IPS DF 19.7 (cell line): ENCODE measurements at regions not wholly inside any gene's neighbourhood (a gene's known extent, or its start where the extent isn't known, plus 50 kb on each side); places are given as distances from the start of the nearest gene placed in this dataset.
"Not testable (repeated sequence)": the region's sequence is repeated elsewhere in the genome, so short reads cannot be mapped to it uniquely, and the experiment has no call there.

ENCODE experiments used
- DNase-seq: peaks from one replicate; pipeline ENCODE4 v3.0.0-alpha.2; 2013; ENCODE audit warnings: low read depth, low spot score

DNA sequence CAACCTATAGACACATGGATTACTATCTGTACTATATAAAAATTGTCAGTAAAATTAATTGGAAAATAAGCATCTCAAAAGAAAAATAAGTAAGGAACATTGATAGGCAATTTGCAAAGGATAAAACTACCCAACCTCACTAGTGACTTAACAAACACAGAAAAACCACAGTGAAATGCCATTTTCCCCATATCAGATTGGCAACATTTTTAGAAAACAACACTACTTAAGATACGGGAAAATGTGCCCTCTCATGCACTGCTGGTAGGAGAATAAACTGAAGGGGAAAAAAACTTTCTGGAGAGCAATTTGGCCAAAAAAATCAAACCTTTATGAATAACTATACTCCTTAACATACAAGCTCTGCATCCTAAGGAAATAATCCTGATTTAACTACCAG, 254.0 kb downstream of the DEPDC1B start:
- no peak for DNase-seq

DNA sequence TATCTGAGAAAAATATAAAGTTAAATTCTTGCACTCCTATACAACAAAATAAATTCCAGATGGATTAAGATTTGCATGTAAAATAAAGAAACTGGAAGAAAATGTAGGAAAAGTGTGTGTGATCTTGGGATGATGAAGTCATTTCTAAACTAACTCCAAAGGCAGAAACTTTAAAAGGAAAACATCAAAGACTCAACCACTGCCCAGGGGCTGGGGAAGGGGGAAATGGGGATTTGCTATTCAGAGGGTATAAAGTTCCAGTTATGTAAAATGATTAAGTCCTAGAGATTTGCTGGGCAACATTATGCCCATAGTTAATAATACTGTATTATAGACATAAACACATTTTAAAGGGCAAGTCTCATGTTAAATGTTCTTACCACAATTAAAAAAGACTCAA, 254.5 kb downstream of the DEPDC1B start:
- no peak for DNase-seq

DNA sequence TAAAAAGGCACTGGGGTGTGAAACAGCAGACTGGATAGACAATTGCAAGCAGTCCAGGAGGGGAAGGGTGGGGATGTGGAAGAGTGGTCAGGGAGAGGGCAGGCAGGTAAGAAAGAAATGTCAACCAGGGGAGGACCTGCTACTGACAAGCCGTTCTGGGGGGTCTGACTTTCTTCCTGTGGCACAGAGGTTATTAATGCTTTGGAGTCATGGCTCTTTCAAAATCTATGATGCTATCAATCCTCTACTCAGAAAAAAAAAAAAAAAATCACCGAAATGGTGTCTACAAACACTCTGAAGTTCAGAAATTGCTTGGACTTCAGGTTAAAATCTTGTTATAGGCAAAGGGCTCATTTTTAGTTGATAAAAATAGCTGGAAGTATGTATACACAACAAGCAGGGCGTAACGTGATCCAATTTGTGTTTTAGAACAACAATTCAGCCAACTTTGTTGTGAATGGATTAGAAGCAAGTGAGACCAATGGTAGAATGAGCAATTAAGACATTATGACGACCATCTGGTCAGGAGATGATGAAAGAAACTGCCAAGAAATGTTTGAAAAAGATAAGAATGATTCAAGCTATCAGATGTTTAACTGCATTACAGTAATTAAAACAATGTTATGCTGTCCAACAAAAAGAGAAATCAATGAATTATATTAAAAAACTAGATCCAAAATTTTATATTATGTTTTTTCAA, 255.2 kb downstream of the DEPDC1B start:
- no peak for DNase-seq

DNA sequence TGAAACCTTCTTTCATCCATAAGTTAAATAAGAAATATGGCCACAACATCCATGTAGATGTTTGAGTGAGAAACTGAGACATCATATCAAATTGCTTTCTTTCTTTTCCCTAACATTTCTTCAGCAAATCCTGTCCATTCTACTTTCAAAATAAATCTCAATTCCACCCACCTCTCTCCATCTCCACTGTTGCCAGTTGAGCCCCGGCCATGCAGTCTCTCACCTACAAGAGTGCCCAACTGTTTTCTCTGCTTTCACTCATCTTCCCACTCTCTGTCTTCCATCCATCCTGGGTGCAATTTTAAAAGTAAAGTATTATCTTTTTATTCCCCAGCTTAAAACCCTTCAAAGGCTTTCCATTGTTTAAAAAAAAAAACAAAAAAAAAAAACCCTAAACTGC, 260.4 kb downstream of the DEPDC1B start:
- DNase-seq = no peak

DNA sequence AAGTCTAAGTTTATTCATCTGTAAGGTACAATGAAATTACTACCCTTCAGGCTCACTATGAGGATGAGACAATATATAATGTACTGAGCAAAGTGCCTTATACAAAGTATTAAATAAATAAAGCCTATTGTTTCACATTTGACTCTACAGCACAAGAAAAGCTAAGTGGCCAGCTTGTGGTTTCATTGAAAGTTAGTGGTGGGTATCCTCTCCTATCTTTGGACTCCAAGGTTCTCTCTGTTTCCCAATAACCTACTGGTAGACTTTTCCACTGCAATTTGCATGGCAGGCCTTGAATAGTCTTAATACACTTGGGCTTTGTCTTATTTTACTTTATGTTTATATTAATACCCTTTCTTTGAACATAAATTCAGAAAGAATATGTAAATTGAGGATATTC, 262.7 kb downstream of the DEPDC1B start:
- no peak for DNase-seq

DNA sequence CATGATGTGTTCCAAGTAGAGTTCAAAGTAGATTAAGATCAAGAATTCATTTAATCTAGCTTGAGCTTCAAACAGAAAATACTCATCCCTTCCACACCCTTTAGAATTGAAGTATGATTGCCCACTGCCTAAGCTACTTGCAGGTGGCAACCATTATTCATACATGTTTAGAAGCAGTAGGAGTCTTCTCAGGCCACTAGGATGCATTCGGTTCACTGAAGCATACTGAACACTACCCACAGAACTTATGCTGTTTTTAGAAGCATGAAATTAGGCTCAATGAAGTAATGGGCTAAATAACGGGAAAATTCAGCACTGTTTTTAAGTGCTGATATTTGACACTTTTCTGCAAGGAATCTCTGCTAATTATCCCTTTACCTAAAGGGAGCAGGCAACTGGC, 263.4 kb downstream of the DEPDC1B start:
- no peak for DNase-seq

DNA sequence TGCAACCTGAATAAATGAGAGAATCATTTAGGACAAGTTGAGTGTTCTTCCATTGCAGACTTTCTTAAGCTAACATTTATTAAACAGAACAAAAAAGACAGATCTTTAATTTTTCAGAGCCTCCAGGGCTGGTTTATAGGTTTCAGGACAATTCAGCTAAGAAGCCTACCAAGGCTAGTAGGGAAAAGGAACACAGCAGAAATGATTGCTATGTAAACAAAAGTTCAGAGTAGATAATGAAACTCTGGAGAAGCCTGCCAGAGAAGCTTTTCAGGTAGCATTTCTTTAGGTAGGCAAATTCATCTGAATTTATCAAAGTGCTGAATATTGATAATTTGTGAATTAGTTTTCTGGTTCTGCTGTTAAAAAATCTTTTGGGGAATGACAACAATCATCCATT, 264.2 kb downstream of the DEPDC1B start:
- no peak for DNase-seq

DNA sequence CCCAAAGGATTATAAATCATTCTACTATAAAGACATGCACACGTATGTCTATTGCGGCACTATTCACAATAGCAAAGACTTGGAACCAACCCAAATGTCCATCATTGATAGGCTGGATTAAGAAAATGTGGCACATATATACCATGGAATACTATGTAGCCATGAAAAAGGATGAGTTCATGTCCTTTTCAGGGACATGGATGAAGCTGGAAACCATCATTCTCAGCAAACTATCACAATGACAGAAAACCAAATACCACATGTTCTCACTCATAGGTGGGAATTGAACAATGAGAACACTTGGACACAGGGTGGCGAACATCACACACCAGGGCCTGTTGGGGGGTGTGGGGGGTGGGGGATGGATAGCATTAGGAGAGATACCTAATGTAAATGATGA, 273.8 kb downstream of the DEPDC1B start:
- DNase-seq = not testable (repeated sequence)

DNA sequence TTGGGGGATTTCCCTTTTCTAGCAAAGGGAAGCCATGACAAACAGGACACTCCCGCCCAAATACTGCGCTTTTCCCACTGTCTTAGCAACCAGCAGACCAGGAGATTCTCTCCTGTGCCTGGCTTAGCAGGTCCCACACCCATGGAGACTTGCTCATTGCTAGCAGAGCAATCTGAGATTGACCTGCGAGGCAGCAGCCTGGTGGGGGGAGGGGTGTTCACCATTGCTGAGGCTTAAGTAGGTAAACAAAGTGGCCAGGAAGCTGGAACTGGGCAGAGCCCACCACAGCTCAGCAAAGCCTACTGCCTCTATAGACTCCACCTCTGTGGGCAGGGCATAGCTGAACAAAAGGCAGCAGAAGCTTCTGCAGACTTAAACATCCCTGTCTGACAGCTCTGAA, 279.2 kb downstream of the DEPDC1B start:
- DNase-seq = not testable (repeated sequence)

DNA sequence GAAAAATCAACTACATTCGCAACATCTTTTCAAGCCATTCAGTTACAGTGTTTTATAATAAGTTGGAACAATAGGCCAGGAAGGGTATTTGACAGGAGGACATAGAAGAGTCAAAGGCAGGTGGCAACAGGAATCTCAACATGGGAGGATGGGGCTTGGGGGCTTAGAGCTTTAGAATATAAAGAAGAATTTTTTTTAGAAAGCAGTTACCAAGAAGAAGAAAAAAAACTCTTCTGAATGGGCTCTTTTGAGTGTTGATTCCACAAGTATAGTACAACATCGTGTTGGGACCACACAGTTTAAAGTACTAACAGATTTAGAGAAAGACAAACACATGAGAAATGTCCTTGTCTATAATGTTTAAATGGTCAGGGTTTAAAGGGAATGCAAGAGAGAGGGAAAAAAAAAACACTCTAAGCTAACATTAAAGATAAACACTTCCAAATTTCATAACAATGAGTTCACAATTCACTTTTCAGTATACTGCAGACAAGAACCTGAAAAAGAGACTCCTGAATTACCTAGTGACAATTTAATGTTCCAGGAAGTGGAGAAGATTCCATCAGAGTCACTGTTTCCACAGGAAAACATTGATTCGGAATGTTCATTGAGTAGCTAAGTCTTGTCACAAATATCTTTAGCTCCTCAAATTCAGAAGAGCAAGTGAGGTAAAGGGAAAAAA, 282.3 kb downstream of the DEPDC1B start:
- no peak for DNase-seq

DNA sequence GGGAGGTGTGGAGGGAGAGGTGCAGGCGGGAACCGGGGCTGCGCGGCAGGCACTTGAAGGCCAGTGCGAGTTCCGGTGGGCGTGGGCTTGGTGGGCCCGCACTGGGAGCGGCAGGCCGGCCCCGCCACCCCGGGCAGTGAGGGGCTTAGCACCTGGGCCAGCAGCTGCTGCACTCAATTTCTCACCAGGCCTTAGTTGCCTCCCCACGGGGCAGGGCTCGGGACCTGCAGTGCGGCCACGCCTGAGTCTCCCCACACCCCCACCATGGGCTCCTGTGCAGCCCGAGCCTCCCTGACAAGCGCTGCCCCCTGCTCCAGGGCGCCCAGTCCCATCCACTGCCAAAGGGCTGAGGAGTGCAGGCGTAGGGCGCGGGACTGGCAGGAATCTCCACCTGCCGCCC, 284.5 kb downstream of the DEPDC1B start:
- DNase-seq = no peak

DNA sequence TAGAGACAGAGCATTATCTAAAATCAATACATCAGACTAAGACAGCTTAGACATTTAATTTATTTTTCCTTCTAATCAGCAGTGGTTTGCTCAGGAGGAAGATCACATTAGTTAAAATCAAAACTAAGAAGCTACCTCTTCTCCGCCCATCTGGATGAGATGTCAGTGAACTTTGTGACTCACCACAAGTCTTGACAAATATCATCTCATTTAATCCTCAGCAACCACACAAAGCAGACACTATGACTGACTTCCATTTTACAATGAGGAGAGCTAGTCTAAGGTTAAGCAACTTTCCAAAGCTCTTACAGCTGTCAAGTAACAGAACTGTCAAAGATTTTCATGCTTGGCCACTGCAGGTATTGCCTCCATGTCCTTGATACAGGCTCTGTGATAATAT, 289.5 kb downstream of the DEPDC1B start:
- DNase-seq = no peak

DNA sequence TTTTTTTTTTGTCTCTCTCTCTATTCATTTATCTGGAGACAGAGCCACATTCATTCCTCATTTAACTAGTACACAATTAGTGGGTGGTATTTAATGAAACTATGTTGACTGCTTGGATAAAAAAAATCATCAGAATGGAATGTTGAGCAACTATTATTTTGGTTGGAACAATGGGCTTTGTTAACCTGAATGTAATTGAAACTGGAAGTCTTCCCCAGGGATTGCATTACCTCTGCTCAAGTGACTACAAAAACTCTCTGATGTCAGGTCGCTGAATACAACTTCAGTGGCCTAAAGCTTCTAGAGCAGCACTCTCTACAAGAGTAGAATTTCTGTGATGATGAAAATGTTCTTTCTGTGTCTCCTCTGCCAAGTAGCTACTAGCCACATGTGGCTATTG, 295.8 kb downstream of the DEPDC1B start:
- DNase-seq = no peak

DNA sequence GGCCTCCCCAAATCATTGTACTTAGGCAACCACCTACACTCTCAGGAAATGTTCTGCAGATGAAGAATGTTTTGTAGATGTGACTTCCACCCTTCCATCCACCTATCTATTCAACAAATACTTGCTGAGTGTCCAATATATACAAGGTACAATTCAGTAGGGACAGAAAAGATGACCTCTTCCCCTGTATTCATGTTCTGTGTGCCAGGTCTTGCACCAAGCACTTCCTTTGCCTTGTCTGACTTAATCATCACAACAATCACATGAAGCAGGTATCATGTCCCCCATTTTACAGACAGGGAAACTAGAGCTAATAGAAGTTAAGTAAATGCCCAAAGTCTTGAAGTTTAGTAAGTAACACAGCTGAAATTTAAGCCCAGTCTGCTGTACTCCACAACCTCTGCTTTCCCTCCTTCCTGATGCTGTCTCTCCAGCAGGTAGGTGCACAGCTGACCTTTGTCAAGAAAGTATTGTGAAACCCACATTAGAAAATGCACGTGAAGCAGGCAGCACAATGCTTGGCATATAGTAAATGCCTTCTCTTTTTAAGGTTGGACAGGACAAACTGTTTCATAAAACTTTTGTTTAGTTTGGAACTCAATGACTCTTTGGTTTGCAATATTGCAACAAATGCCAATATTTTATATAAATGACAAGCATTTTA, 296.5 kb downstream of the DEPDC1B start:
- no peak for DNase-seq

DNA sequence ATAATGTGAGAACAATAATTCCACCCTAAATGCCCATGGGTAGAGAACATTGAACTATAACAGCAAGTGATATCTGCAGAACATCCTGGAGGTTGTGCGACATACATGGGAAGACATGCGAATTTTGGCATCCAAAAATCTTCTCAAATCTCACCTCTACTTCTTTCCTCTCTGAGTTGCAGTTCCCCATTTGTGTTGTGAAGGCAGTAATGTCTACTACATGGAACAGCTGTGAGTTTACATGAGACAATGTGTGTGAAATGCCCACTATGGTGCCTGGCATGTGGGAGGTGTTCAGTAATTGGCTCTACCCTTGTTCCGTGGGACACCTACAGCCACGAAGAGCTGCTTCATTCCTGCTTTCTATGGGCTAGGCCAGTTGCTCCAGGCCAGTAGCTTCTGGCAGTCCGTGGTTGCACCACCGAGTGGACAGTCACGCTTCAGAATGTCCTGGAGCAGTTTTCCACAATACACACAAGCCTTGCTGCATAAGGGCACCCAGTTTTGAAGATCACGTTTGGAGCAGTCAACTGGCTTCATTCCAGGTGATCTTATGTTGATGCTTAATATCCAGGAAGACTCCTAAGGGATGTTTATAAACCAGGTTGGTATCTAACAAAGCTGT, 297.7 kb downstream of the DEPDC1B start:
- DNase-seq = no peak

DNA sequence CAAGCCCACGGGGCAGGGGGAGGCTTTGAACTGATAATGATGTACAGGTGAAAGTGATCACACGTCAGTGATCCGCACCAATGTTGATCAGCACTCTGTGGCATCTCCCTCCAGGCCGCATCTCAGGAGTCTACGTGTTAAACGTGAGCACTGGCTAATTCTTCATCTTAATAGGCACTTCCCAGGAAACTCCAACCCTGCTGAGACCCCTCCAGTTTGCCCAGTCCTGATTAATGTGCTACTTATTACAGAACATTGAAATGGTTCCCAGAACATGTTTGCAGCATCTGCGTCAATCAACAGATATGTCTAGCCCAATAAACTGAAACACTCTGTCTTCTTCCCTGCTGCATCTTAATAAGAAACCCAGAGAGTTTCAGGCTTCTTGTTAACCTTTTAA, 298.4 kb downstream of the DEPDC1B start:
- DNase-seq = no peak

DNA sequence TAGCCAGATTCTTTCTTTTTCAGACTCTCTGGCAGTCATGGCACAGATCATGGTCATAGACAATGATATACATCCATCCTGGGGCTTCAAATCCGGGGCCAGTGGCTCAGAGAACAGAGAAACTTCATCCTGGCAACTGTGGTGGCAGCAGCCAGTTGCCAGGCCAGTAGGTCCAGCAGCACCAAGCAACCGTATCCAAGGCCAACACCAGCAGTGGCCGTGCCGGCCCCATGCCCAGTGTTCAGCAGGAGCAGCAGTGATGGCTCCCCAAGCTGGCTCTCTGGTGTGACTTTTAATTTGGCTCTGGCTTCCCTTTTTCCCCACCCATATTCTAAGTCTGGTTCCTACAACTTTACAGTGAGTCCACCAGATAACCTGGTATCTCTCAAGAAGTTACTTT, 300.5 kb downstream of the DEPDC1B start:
- DNase-seq = no peak

DNA sequence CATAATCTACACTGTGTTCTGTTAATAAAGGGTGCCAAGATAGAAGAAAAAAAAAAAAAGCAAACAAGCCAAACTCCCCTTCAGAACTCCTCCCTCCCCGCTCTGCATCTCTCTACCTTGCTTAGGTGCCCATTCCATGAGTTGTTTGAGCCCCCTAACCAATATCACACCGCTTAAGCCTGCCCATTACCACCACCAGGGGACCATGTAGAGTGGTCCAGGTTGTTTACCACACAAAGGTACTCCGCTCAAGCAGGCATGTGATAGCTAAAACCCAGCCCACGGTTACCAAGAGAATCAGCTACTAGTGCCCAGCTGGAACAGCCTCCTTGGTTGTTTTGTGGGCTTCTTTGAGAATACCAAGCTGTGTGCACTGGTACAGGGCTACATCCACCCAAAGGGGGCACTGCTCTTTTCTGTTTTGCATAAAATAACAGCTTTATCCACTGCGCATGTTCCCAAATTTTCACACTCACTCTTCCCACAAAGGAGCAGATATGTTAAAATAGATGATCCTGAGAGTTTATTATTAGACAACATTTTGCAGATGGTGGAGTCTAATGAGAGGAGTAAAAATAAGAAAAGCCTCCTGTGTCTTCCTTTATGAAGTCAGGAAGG, 304.1 kb downstream of the DEPDC1B start:
- no peak for DNase-seq

DNA sequence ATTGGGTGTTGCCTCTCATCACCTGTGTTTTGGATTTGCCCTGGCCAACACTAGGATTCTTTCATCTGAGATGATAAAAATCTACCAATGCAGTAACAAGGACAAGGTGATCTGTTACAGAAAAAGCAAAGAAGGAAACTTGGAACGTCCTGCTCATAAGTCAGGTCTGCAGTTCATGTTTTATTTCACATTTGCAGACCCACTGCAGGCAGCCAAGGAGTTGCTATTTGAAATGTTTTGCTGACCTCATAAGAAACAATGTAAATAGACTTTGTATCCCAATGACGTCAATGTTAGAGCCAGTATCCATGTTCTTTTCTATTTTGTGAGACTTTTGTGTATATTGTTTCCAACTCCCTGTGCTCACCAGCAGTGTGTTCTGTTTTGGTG, 312.9 kb downstream of the DEPDC1B start:
- DNase-seq = no peak

DNA sequence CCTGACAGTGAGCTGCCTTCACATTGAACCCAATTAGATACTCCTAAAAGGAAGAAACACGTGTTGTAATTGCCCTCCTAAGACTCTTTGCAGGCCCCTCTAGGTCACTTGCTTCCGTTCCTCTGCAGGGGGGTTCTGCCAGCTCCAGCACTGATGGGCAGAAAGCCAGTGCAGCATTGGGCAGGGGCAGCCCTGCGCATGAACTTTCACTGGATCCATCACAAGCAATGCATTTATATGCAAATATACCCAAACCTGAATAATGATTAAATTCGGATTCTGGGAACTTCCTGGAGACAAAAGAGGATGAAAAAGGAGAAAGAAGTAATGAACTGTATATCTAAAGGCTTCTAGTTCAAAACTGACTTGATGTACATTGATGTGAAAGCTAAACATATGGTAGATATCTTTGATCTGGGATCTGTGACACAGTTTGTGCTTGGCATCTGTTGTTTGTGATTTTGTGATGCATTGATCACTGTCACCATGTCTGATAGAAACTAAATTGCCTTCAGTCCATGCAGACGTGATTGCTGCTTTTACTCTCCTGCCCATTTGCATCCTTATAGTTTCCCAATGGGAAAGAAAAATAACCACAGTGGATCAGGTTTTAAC, 313.4 kb downstream of the DEPDC1B start:
- DNase-seq = no peak

DNA sequence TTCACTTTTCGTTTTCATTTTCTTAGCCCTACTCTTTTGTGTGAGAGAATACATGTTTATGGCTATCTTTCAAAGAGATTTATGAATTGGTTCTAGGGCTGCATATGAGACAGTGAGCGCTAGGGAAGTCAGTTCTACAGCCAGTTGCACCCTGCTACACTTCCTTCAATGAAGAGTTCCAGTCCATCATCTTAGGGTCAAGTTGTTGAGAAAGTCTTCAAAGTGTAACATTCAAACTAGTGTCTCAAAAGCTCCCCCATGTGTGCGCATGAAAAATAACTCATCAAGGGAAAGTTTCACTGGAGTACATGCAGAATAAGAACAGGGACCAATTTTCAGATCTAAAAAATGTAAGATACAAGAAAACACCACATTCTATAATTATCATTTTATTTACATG, 317.2 kb downstream of the DEPDC1B start:
- no peak for DNase-seq

DNA sequence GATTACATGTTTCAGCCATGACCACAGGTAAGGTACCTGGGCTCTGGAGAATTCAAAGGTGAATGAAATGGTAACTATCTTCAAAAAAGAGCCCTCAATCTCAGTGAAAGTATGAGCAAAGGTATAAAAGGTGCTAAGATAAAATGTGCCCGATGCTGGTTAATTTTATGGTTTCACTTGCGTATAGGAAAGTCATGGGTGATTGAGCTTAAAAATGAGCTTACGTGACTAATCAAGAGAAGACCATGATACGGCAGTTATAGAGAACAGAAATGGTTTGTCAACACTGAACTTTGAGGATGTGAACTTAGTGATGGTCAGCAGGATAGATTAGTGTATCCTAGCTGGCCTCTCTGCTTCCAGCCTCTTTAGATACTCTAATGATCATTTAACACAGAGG, 320.1 kb downstream of the DEPDC1B start:
- no peak for DNase-seq
